ENCODE measurements at regions not wholly inside any gene's neighbourhood (a gene's known extent, or its start where the extent isn't known, plus 50 kb on each side); places are given as distances from the start of the nearest gene placed in this dataset.

DNA sequence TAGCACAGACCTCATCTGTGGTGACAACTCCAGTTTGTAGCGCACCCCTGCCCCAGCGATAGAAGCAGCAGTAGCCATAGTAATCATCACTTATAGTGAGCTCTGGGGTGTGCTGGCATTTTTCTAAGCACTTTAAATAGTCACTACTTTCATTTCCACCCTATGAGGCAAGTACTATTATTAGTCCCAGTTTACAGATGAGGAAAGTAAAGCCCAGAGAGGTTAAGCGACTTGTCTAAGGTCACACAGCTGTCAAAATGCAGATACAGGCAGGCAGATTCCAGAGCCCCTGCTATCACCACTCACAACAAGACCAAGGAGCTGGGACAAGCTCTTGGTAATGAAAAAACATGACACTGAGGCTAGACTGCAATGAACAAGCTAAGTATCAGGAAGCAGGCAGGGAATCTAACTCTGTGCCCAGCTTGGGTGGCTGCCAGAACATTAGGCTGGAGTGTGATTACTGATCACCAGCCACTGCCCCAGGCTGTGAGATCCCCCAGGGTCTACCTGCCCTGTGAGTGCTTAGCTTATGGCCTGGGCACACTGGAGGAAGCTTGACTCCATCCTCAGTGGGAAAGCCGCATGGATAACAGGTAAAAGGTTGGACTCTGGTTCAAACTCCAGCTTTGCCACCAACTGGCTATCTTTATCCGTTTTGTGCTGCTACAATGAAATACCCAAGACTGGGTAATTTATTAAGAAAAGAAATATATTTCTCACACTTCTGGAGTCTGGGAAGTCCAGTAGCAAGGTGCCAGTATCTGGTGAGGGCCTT is 561.1 kb downstream of the MN1 start:
- no peak for TF ChIP-seq FOXP2 (optimal IDR thresholded peaks at IDR 0.05; ENCODE audit: borderline replicate concordance, extremely low read depth, extremely low read length, insufficient read depth)
- TF ChIP-seq SIN3A (IDR thresholded peaks at IDR 0.05; ENCODE audit: borderline replicate concordance, insufficient read depth, low read length): no peak
- no peak for TF ChIP-seq POLR2AphosphoS5 (IDR thresholded peaks at IDR 0.05; ENCODE audit: low read depth, low read length)

DNA sequence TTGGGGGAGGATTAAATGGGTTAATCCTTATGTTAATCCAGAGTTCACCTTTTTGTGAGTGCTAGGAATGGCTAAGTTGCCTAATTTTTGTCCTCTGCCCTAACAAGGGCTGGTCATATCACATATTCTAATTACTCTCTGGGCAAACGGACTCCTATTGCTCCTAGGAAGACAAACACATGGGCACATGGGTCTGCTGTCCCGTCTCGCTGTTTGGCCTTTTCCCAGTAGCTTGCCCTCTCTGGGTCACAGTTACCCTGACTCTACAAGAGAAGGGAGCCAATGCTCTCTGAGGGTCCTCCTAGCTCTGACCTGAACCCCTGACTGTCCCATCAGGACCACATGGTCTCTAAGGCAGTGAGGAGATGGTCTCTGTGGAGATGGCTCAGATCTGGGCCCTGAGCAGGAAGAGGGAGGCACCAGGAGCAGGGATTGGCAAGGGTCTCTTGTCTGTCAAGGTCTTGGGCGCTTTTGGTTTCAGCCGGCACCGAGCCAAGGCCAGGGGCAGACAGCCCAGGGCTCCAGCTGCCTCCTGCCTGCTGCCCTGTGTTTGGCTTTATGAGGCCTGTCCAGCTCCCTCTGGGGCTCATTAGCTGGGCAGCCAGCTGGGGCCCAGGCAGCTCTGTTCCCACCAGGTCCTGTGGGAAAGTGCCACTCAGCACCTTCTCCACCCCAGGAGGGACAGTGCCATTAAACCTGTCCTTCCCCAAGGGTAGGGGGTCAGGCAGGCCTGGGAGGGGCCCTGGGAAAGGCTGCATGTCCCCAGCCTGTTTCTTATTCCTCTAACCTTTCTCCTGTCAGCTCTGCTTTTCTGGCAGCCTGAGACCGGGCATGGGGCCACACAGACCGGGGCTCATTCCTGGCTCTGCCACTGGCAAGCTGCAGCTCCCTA is 559.9 kb downstream of the MN1 start:
- TF ChIP-seq, protein P1, sequence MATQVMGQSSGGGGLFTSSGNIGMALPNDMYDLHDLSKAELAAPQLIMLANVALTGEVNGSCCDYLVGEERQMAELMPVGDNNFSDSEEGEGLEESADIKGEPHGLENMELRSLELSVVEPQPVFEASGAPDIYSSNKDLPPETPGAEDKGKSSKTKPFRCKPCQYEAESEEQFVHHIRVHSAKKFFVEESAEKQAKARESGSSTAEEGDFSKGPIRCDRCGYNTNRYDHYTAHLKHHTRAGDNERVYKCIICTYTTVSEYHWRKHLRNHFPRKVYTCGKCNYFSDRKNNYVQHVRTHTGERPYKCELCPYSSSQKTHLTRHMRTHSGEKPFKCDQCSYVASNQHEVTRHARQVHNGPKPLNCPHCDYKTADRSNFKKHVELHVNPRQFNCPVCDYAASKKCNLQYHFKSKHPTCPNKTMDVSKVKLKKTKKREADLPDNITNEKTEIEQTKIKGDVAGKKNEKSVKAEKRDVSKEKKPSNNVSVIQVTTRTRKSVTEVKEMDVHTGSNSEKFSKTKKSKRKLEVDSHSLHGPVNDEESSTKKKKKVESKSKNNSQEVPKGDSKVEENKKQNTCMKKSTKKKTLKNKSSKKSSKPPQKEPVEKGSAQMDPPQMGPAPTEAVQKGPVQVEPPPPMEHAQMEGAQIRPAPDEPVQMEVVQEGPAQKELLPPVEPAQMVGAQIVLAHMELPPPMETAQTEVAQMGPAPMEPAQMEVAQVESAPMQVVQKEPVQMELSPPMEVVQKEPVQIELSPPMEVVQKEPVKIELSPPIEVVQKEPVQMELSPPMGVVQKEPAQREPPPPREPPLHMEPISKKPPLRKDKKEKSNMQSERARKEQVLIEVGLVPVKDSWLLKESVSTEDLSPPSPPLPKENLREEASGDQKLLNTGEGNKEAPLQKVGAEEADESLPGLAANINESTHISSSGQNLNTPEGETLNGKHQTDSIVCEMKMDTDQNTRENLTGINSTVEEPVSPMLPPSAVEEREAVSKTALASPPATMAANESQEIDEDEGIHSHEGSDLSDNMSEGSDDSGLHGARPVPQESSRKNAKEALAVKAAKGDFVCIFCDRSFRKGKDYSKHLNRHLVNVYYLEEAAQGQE (IDR thresholded peaks at IDR 0.05; ENCODE audit: insufficient read depth in 1 of 2, low read depth in 2 of 2, low read length in 2 of 2): no peak
- TF ChIP-seq TAF1 (IDR thresholded peaks at IDR 0.05; ENCODE audit: borderline replicate concordance, insufficient read depth, low read length): no peak
- TF ChIP-seq SIN3A (IDR thresholded peaks at IDR 0.05; ENCODE audit: borderline replicate concordance, insufficient read depth, low read length): no peak
- TF ChIP-seq FOXP2 (optimal IDR thresholded peaks at IDR 0.05; ENCODE audit: borderline replicate concordance, extremely low read depth, extremely low read length, insufficient read depth): no peak
- no peak for TF ChIP-seq POLR2AphosphoS5 (IDR thresholded peaks at IDR 0.05; ENCODE audit: low read depth, low read length)

DNA sequence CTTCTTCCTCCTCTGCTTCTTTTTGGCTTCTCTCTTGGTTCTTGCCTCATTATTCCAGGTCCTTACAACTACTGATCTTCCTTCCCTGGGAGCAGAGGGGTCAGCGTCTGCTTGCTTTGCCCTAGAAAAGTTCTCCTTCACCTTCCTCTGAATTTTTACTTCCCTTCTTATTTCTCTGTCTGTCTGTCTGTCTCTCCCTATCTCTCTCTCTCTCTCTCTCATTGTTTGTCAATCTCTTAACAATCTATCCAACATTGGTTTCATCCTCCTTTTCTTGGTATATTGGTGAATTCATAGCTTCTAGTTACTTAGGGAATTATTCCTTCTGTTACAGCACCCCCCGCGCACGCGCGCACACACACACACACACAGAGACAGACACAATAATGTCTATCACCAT is 559.1 kb downstream of the MN1 start:
- TF ChIP-seq, protein P1 (IDR thresholded peaks at IDR 0.05; ENCODE audit: insufficient read depth in 1 of 2, low read depth in 2 of 2, low read length in 2 of 2): no peak
- TF ChIP-seq POLR2AphosphoS5 (IDR thresholded peaks at IDR 0.05; ENCODE audit: low read depth, low read length) (no peak), FOXP2 (optimal IDR thresholded peaks at IDR 0.05; ENCODE audit: borderline replicate concordance, extremely low read depth, extremely low read length, insufficient read depth) (no peak), TAF1 (IDR thresholded peaks at IDR 0.05; ENCODE audit: borderline replicate concordance, insufficient read depth, low read length) (no peak), SIN3A (IDR thresholded peaks at IDR 0.05; ENCODE audit: borderline replicate concordance, insufficient read depth, low read length) (no peak)

DNA sequence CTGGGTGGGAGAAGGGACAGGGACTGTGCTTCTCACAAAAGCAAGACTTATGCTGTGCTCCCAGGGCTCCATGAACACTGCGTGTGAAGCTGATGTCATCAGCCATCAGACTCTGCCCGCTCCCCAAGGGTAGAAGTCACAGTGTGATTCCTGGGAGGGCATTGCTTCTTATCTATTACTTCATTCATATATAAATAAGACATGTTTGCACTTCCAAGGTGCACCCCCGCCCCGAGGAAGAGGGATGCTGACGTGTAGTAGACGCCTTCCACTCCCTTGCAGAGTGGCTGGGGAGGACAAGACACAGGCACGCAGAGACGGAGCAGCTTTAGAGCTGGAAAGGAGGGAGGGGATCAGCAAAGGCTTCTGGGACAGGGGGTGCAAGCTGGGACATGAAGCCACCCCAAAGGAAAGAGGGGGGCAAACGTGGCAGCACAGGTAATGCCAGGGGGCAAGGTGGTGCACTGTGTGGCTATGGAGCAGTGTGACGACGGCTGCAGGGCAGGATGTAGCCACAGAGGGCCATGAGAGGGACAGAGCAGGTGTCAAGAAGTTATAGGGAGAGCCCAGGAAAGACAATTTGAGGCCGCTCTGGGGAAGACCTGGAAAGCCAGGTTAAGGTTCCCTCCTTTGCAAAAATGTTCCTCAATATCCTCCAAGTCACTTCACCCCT is 558.5 kb downstream of the MN1 start:
- TF ChIP-seq TAF1 (IDR thresholded peaks at IDR 0.05; ENCODE audit: borderline replicate concordance, insufficient read depth, low read length) (no peak), POLR2AphosphoS5 (IDR thresholded peaks at IDR 0.05; ENCODE audit: low read depth, low read length) (no peak), FOXP2 (optimal IDR thresholded peaks at IDR 0.05; ENCODE audit: borderline replicate concordance, extremely low read depth, extremely low read length, insufficient read depth) (no peak), SIN3A (IDR thresholded peaks at IDR 0.05; ENCODE audit: borderline replicate concordance, insufficient read depth, low read length) (no peak)
- TF ChIP-seq, protein P1 (IDR thresholded peaks at IDR 0.05; ENCODE audit: insufficient read depth in 1 of 2, low read depth in 2 of 2, low read length in 2 of 2): no peak

DNA sequence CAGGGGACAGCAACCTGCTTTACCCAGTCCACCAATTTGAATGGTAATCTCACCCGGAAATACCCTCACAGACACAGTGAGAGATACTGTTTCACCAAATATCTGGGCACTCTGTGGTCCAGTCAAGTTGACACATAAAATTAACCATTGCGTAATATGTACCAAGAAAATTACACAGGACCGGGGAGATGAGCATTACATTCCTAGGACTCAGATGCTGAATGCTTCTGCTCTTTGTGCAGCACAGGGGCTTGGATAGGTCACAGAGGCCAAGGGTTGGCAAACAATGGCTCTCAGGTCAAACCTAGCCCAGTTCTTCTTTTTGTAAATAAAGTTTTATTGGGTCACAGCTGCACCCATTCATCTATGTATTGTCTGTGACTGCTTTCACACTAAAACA is 557.2 kb downstream of the MN1 start:
- TF ChIP-seq, protein P1 (IDR thresholded peaks at IDR 0.05; ENCODE audit: insufficient read depth in 1 of 2, low read depth in 2 of 2, low read length in 2 of 2): no peak
- TF ChIP-seq FOXP2 (optimal IDR thresholded peaks at IDR 0.05; ENCODE audit: borderline replicate concordance, extremely low read depth, extremely low read length, insufficient read depth): no peak
- TF ChIP-seq SIN3A (IDR thresholded peaks at IDR 0.05; ENCODE audit: borderline replicate concordance, insufficient read depth, low read length): no peak
- TF ChIP-seq TAF1 (IDR thresholded peaks at IDR 0.05; ENCODE audit: borderline replicate concordance, insufficient read depth, low read length): no peak
- no peak for TF ChIP-seq POLR2AphosphoS5 (IDR thresholded peaks at IDR 0.05; ENCODE audit: low read depth, low read length)

Measured in PFSK-1 (cell line).